ENCODE measurements at regions not wholly inside any gene's neighbourhood (a gene's known extent, or its start where the extent isn't known, plus 50 kb on each side); places are given as distances from the start of the nearest gene placed in this dataset.

DNA sequence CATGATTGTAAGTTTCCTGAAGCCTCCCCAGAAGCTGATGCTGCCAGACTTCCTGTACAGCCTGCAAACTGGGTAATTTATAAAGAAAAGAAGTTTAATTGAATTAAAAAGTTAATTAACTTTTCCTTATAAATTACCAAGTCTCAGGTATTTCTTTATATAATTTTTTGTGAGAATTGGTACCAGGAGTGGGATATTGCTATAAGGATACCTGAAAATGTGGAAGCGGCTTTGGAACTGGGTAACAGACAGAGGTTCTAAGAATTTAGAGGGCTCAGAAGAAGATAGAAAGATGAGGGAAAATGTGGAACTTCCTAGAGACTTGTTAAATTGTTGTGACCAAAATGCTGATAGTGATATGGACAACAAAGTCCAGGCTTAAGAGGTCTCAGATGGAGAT is 163.1 kb downstream of the PTPRU start:
- TF ChIP-seq, protein P1, sequence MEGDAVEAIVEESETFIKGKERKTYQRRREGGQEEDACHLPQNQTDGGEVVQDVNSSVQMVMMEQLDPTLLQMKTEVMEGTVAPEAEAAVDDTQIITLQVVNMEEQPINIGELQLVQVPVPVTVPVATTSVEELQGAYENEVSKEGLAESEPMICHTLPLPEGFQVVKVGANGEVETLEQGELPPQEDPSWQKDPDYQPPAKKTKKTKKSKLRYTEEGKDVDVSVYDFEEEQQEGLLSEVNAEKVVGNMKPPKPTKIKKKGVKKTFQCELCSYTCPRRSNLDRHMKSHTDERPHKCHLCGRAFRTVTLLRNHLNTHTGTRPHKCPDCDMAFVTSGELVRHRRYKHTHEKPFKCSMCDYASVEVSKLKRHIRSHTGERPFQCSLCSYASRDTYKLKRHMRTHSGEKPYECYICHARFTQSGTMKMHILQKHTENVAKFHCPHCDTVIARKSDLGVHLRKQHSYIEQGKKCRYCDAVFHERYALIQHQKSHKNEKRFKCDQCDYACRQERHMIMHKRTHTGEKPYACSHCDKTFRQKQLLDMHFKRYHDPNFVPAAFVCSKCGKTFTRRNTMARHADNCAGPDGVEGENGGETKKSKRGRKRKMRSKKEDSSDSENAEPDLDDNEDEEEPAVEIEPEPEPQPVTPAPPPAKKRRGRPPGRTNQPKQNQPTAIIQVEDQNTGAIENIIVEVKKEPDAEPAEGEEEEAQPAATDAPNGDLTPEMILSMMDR (conservative IDR thresholded peaks at IDR 0.05; ENCODE audit: low read length): no peak
- TF ChIP-seq EZH2phosphoT487 (IDR thresholded peaks at IDR 0.05; ENCODE audit: borderline replicate concordance): no peak
